H7 (cell line): ENCODE measurements at regions not wholly inside any gene's neighbourhood (a gene's known extent, or its start where the extent isn't known, plus 50 kb on each side); places are given as distances from the start of the nearest gene placed in this dataset.

Experiments used
- DNase-seq: peaks from one replicate; pipeline ENCODE4 v3.0.0; 2012
- H3K27me3 ChIP-seq: 2 replicates; pipeline ENCODE4 v1.6.0; 2011; ENCODE audit warnings: mild to moderate bottlenecking, low read length; ENCODE audit not compliant: control insufficient read depth, insufficient read depth
- H3K36me3 ChIP-seq: replicated peaks from 2 replicates; pipeline ENCODE4 v1.5.1; 2011; ENCODE audit warnings: low read length; ENCODE audit not compliant: control insufficient read depth, insufficient read depth
- H3K4me3 ChIP-seq: 2 replicates; pipeline ENCODE4 v1.5.1; 2011; ENCODE audit warnings: low read depth, mild to moderate bottlenecking, control low read depth, low read length, moderate library complexity; ENCODE audit not compliant: insufficient read depth

- H3K4me3 ChIP-seq: no peak overlapping the region
- no peaks in the 10 kb centered on the region for H3K36me3 ChIP-seq
- no peaks in the 10 kb centered on the region for H3K27me3 ChIP-seq
- no peak for DNase-seq
These were observed 95.1 kb upstream of the PDZRN3 start for GRCh38 chr3:73719861-73720260.

GRCh38 chr3:73719413-73719851 lies 94.7 kb upstream of the PDZRN3 start:
- no peak for DNase-seq
- Histone ChIP-seq H3K4me3 (no peak overlapping the region), H3K36me3 (no peaks in the 10 kb centered on the region), H3K27me3 (no peaks in the 10 kb centered on the region)

GRCh38 chr3:73718326-73719110 lies 93.8 kb upstream of the PDZRN3 start:
- Histone ChIP-seq H3K36me3 (no peaks in the 10 kb centered on the region), H3K27me3 (no peaks in the 10 kb centered on the region), H3K4me3 (no peak overlapping the region)
- no peak for DNase-seq

- no peaks in the 10 kb centered on the region for H3K27me3 ChIP-seq
- no peaks in the 10 kb centered on the region for H3K36me3 ChIP-seq
- H3K4me3 ChIP-seq: no peak overlapping the region
- no peak for DNase-seq
These were observed 91.7 kb upstream of the PDZRN3 start for GRCh38 chr3:73716418-73716817.

GRCh38 chr3:73710340-73710739 lies 85.6 kb upstream of the PDZRN3 start:
- DNase-seq: no peak

GRCh38 chr3:73709712-73710111 lies 85.0 kb upstream of the PDZRN3 start:
- Histone ChIP-seq H3K36me3 (no peaks in the 10 kb centered on the region), H3K27me3 (no peaks in the 10 kb centered on the region), H3K4me3 (no peak overlapping the region)
- no peak for DNase-seq

More at GRCh38 chr3:73710340-73710739, 85.6 kb upstream of the PDZRN3 start:
- H3K4me3 ChIP-seq: no peak overlapping the region
- H3K27me3 ChIP-seq: no peaks in the 10 kb centered on the region
- H3K36me3 ChIP-seq: no peaks in the 10 kb centered on the region

GRCh38 chr3:73708956-73709355 lies 84.2 kb upstream of the PDZRN3 start:
- no peak for DNase-seq
- Histone ChIP-seq H3K4me3 (no peak overlapping the region), H3K36me3 (no peaks in the 10 kb centered on the region), H3K27me3 (no peaks in the 10 kb centered on the region)

- no peak for DNase-seq
- H3K4me3 ChIP-seq: no peak overlapping the region
- H3K36me3 ChIP-seq: no peaks in the 10 kb centered on the region
- no peaks in the 10 kb centered on the region for H3K27me3 ChIP-seq
These were observed 83.0 kb upstream of the PDZRN3 start for GRCh38 chr3:73707772-73708171.

GRCh38 chr3:73706771-73707170 lies 82.0 kb upstream of the PDZRN3 start:
- Histone ChIP-seq H3K36me3 (no peaks in the 10 kb centered on the region), H3K27me3 (no peaks in the 10 kb centered on the region), H3K4me3 (no peak overlapping the region)
- no peak for DNase-seq

- Histone ChIP-seq H3K36me3 (no peaks in the 10 kb centered on the region), H3K27me3 (no peaks in the 10 kb centered on the region), H3K4me3 (no peak overlapping the region)
- no peak for DNase-seq
These were observed 81.1 kb upstream of the PDZRN3 start for GRCh38 chr3:73705792-73706191.

GRCh38 chr3:73699327-73699726 lies 74.6 kb upstream of the PDZRN3 start:
- Histone ChIP-seq H3K27me3 (no peaks in the 10 kb centered on the region), H3K4me3 (no peak overlapping the region), H3K36me3 (no peaks in the 10 kb centered on the region)
- DNase-seq: no peak

- DNase-seq: no peak
- Histone ChIP-seq H3K27me3 (no peaks in the 10 kb centered on the region), H3K4me3 (no peak overlapping the region), H3K36me3 (no peaks in the 10 kb centered on the region)
These were observed 72.3 kb upstream of the PDZRN3 start for GRCh38 chr3:73697020-73697419.

GRCh38 chr3:73695841-73696240 lies 71.1 kb upstream of the PDZRN3 start:
- no peak overlapping the region for H3K4me3 ChIP-seq

GRCh38 chr3:73694983-73695757 lies 70.4 kb upstream of the PDZRN3 start:
- H3K4me3 ChIP-seq: no peak overlapping the region
- no peaks in the 10 kb centered on the region for H3K36me3 ChIP-seq
- no peak for DNase-seq
- no peaks in the 10 kb centered on the region for H3K27me3 ChIP-seq

More at GRCh38 chr3:73695841-73696240, 71.1 kb upstream of the PDZRN3 start:
- Histone ChIP-seq H3K36me3 (no peaks in the 10 kb centered on the region), H3K27me3 (no peaks in the 10 kb centered on the region)
- DNase-seq: no peak
